ENCODE measurements at regions not wholly inside any gene's neighbourhood (a gene's known extent, or its start where the extent isn't known, plus 50 kb on each side); places are given as distances from the start of the nearest gene placed in this dataset.
A peak's percentile ranks its signal among the peaks of the same experiment; 100 is the strongest.
"Not testable (repeated sequence)": the region's sequence is repeated elsewhere in the genome, so short reads cannot be mapped to it uniquely, and the experiment has no call there.

DNA sequence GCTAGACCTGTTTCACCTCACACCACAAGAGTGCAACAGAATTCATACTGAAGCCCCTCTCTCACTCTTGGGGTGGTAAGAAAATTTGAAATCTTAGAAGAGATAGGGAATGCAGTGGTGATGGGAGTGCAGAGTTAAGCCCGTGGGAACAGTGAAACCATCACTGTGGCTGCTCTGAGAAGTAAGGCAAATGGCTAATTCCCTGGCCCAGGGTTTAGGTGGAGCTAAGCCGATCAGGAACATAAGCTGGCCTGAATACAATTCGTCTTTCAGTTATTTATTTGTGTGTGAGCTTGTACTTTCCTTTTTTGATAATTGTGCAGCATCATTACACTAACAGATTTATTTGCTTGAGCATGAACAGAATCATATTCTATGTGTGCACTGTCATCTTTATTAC lies 1070.6 kb downstream of the STPG2 start:
- TF ChIP-seq, protein P1, sequence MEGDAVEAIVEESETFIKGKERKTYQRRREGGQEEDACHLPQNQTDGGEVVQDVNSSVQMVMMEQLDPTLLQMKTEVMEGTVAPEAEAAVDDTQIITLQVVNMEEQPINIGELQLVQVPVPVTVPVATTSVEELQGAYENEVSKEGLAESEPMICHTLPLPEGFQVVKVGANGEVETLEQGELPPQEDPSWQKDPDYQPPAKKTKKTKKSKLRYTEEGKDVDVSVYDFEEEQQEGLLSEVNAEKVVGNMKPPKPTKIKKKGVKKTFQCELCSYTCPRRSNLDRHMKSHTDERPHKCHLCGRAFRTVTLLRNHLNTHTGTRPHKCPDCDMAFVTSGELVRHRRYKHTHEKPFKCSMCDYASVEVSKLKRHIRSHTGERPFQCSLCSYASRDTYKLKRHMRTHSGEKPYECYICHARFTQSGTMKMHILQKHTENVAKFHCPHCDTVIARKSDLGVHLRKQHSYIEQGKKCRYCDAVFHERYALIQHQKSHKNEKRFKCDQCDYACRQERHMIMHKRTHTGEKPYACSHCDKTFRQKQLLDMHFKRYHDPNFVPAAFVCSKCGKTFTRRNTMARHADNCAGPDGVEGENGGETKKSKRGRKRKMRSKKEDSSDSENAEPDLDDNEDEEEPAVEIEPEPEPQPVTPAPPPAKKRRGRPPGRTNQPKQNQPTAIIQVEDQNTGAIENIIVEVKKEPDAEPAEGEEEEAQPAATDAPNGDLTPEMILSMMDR (IDR thresholded peaks at IDR 0.05; ENCODE audit: insufficient read depth, low read depth, low read length, missing control alignments) = no peak
- no peak overlapping the region for H3K4me3 ChIP-seq (ENCODE audit: low read length)
- no peak for DNase-seq (ENCODE audit: low read depth)

DNA sequence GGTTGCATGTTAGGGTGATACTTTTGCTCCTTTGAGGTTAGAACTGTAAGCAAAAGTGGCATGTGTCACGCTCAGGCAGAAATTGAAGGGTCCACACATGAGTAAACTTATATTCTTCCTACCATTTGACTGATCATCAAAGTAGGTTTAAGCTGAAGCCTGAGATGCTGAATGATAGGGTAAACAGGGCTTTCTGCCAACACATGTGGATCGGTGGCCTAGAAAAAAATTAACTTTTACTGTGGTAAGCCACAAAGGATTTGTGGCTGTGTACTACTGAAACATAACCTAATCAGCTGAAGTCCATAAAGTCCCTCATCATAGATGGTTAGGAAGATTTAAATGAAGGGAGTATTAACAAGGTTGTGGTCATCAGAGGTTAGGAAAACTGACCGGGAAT lies 1070.1 kb downstream of the STPG2 start:
- no peak for DNase-seq (ENCODE audit: low read depth)
- H3K4me3 ChIP-seq (ENCODE audit: low read length) = no peak overlapping the region
- TF ChIP-seq, protein P1 (IDR thresholded peaks at IDR 0.05; ENCODE audit: insufficient read depth, low read depth, low read length, missing control alignments) = no peak

DNA sequence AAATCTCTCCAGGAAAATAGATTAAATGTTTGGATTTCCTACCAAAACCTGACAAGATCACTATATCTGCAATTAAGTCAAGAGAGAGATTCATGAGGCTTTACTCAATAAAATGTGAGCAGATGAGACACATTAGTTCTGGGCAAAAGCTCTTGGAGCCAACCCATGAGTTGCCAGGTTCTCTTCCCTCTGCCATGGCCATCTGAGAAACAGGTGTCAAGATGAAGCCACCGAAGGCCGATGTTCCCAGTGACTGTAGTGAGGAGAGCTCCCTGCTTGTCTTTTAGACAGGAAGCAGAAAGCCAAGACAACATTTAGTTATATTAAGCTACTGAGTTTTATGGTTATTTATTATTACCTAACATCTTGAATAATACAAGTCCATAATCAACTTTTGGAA lies 1068.7 kb downstream of the STPG2 start:
- H3K4me3 ChIP-seq (ENCODE audit: low read length) = no peak overlapping the region
- TF ChIP-seq, protein P1 (IDR thresholded peaks at IDR 0.05; ENCODE audit: insufficient read depth, low read depth, low read length, missing control alignments) = no peak
- no peak for DNase-seq (ENCODE audit: low read depth)

DNA sequence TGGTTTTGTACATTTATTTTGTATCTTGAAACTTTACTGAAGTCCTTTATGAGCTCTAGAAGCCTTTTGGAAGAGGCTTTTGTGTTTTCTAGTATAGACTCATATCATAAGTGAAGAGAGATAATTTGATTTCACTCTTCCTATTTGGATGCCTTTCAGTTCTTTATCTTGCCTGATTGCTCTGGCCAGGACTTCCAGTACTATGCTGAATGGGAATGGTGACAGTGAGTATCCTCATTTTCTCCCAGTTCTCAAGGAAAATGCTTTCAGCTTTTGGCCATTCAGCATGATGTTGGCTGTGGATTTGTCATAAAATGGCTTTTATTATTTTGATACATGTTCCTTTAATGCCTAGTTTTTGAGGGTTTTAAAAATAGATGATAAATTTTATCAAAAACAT lies 1061.3 kb downstream of the STPG2 start:
- no peak overlapping the region for H3K4me3 ChIP-seq (ENCODE audit: low read length)
- no peak for DNase-seq (ENCODE audit: low read depth)
- TF ChIP-seq, protein P1 (IDR thresholded peaks at IDR 0.05; ENCODE audit: insufficient read depth, low read depth, low read length, missing control alignments) = no peak

DNA sequence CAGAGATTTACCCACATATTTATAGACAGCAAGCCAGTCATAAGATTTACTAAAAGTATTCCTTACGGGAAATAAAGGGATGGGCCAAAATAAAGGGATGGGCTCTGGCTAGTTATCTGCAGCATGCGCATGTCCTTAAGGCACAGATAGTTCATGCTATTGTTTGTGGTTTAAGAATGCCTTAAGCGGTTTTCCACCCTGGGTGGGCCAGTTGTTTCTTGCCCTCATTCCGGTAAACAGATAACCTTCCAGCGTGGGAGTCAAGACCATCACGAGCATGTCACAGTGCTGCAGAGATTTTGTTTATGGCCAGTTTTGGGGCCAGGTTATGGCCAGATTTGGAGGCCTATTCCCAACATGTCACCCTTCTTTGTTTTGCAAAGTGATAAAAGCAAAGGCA lies 1046.2 kb downstream of the STPG2 start:
- DNase-seq (ENCODE audit: low read depth); H3K4me3 ChIP-seq (ENCODE audit: low read length): not testable (repeated sequence)

DNA sequence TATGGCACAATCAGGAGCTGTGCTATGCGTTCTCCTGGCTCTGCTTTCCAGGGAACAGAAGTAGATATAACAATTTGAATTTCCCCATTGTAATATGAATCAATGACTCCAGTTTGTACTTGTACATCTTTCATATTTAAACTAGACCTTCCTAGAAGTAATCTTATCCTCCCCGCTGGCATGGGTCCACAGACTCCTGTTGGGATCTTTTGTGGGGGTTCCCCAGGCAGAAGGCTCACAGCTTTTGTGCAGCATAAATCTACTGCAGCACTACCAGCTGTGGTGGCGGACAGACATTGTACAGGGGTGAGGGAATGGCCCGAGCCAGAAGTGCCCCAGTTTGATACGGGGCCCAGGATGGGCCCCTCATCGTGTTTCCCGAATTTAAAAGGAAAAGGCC lies 1042.1 kb downstream of the STPG2 start:
- not testable (repeated sequence) for H3K4me3 ChIP-seq (ENCODE audit: low read length); DNase-seq (ENCODE audit: low read depth)

DNA sequence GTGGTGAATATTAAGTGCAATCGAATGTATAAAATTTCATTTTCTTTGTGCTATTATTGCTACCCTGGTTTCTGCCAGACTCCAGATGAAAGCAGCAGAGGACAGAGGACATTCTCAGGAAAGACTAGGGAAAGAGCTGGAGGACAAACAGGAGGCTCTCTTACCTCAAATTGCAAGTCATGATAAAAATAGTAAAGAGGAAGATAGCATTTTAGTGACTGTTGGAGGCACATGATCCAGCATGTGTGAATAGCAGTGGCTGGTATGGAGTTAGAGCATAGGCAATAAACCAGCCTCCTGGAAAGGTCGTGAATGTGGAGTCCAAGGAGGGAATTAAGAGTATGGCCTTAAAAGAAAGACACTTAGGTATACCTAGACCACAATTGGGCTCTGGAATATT lies 1040.0 kb downstream of the STPG2 start:
- DNase-seq (ENCODE audit: low read depth) = peak; percentile 20

DNA sequence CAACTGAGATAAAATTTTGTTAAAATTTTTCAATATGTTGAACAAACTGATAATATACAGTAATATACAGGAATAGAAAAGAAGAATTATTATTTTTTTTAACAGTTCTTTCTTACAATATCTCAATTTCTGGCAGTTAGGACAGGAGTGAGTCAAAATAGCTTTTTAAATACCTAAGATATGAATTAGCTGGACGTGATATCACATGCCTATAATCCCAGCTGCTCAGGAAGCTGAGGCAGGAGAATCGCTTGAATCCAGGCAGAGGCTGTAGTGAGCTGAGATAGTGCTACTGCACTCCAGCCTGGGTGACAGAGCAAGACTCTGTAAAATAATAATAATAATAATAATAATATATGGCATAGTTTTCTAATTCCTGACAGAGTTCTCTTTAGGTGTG lies 1039.3 kb downstream of the STPG2 start:
- no peak overlapping the region for H3K4me3 ChIP-seq (ENCODE audit: low read length)
- DNase-seq (ENCODE audit: low read depth) = peak; percentile 66
- TF ChIP-seq, protein P1 (IDR thresholded peaks at IDR 0.05; ENCODE audit: insufficient read depth, low read depth, low read length, missing control alignments) = no peak

More for the DNA sequence above, 1040.0 kb downstream of the STPG2 start:
- TF ChIP-seq, protein P1 (IDR thresholded peaks at IDR 0.05; ENCODE audit: insufficient read depth, low read depth, low read length, missing control alignments) = no peak
- H3K4me3 ChIP-seq (ENCODE audit: low read length) = no peak overlapping the region

Measured in epithelial cell of esophagus (primary cell).